ENCODE measurements at regions not wholly inside any gene's neighbourhood (a gene's known extent, or its start where the extent isn't known, plus 50 kb on each side); places are given as distances from the start of the nearest gene placed in this dataset.

GRCh38 chr12:38151991-38152700, 164.4 kb upstream of the ALG10B start:
- TF ChIP-seq CTCF (IDR thresholded peaks at IDR 0.05; ENCODE audit: extremely low read depth in 1 of 2, insufficient read depth in 1 of 2, low read depth in 1 of 2, low read length in 2 of 2) (no peak), EZH2 (IDR thresholded peaks at IDR 0.05; ENCODE audit: borderline replicate concordance, low read depth, low read length, severe bottlenecking) (no peak), POLR2A (IDR thresholded peaks at IDR 0.05; ENCODE audit: low read depth, low read length) (no peak), POLR2AphosphoS5 (IDR thresholded peaks at IDR 0.05; ENCODE audit: insufficient read depth, low read depth, low read length) (no peak), JUN (IDR thresholded peaks at IDR 0.05; ENCODE audit: borderline replicate concordance, insufficient read depth, insufficient read length, low read depth) (no peak), MAX (IDR thresholded peaks at IDR 0.05; ENCODE audit: insufficient read depth, insufficient read length) (no peak), FOS (IDR thresholded peaks at IDR 0.05; ENCODE audit: borderline replicate concordance, insufficient read depth, low read length) (no peak)
